HG03196 (cell line): ENCODE measurements at regions not wholly inside any gene's neighbourhood (a gene's known extent, or its start where the extent isn't known, plus 50 kb on each side); places are given as distances from the start of the nearest gene placed in this dataset.

Experiments used
- ATAC-seq: cut with Tn5 transposase; IDR thresholded peaks from one replicate; pipeline ENCODE4 v1.9.1; 2021; ENCODE audit not compliant: unreplicated experiment

DNA sequence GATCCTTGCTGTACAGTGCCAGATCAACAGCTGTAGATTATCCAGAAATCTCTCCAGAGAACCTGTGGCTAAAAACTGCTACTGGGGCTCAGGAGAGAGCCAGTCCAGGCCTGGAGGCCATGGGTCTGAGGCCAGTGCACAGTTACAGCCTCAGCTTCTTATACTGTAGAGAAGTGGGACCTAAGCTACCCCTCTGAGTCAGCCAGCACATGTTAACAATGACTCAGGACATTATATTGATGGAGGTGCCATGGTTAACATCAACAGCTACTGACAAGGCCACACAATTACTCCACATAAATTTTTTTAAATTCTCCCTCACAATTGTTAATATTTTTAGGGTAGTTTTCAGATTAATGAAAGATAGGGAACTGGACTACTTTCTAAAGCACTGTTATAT, 138.5 kb downstream of the RBM26 start:
- ATAC-seq, result no peak

DNA sequence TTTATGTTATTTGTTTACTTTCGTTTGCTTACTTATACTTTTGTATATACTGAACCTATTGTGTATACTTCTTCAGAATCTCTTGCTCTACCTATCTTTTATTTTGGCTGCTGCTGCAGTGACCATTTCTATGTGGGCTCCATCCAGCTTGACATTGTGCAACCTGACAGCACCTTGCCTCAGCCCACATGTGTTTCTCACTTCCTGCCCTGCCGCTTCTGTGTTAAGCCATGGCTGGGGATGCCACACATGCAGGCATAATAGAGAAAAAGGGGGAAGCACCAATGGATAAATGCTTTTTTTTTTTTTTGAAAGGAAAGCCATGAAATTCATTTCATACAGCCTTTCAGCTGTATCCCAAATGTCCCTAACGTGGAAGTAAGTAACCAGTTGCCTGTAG, 147.6 kb downstream of the RBM26 start:
- peak; percentile 89 for ATAC-seq

DNA sequence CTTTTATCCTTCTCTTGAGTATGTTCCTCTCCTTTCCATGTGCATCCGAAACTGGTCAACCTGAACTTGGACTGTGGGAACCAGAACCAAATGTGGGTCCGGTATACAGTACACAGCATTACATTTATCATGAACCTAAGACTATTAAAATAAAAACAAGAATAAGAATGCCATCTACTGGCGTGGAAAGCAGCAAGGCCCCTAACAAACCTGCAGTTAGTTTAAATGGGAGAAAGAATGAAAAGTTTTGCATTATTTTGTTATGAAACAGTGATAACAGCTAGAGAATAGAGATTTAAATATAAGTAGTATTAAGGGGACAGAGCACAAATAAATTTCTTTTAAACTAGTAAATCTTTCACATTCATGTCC, 159.5 kb downstream of the RBM26 start:
- ATAC-seq, result peak; percentile 45

DNA sequence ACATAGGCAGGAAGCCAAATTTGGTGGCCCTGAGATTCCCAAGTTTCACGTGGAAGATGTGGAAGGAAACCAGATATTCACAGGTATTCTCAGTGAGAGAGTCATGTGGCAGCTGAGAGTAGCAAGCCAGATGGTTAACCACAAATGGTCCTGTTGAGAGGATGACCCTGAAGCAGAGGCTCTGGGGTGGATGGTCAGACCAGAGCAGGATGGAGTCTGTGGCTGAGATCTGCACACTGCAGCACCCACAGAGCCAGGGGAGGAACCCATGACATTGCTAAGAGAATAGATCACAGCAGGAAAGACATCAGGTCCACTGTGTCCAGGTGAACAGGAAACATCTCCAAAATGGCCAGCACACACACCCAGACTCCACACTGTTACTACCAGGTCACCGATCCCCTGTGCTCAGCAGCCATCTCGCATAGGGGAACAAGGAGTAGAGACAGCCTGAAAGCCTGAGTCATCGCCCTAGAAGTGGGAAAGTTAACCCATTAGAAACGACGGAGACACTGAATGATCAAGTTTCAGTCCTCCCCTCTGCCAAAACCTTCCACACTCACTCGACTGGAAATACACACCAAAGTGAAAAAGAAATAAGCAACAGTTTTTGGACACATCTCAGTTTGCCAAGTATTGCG, 160.0 kb downstream of the RBM26 start:
- peak; percentile 51 for ATAC-seq

DNA sequence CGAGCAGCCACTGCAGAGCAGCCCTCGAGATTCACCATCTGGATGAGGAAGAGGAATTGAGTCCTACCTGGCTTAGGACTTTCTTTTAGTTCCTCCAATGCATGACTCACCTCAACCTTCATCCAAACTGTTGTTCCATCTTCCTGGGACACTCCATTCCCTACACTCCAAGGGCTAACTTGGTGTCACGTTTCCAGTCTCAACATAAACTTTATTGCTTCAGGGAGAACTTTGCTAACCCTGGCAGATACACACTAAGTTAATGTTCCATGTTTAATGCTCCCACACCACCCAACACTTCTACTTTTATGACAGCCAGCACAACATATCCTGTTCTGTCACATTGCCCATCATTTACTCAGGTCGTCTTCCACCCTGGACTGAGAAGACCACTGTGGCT, 164.4 kb downstream of the RBM26 start:
- ATAC-seq, result no peak

DNA sequence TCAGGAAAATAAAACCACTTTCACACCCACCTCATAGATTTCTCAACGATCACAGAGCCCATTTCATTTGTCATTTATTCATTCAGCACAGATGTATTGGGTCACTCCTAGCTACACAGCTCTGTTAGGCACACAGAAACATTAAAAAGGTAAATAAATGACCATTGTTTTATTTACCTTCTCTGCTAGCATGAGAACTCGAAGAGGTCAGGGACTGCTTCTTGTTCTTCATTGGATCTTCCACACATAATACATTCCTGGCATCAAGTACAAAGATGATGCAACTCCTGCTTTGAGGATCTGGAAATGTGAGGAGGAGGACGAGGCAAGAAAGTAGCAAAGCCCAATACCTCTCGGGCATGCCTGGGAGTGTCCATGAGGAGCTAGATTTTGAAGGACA, 168.1 kb downstream of the RBM26 start:
- no peak for ATAC-seq

DNA sequence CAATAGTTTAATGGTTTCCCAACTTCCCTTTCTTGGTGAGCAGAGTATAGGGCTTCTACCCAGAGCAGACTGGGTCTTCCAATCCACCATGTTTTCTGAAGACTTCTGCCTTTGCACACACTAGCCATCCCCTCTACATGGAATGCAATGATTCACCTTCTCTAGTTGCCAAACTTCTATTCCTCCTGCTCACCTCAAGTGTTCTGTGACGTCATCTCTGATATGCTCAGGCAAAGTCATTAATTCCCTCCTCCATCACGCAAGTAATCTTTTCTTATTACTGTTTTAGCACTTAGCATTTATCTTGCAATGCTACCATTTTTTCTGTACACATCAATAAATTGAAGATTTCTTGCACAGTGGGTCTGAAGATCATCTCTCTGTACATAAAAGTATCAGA, 174.2 kb downstream of the RBM26 start:
- ATAC-seq, result no peak

DNA sequence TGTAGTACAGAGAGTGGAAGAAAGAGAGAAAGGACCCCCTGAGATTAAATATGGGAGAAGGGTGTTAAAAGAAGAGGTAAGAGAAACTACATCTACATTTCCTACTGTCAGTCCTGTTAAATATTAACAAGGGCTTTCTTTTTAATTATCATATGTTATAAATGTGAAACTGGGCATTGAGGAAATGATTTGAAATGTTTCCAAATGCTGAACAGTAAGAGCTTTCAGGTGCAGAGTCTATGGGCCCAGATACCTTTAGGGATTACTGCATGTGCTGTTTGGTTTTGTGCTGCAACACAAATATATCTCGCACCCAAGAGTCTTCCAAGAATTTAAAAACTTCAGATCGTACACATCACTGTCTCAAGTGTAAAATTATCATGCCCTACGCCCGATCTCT, 176.3 kb downstream of the RBM26 start:
- no peak for ATAC-seq

DNA sequence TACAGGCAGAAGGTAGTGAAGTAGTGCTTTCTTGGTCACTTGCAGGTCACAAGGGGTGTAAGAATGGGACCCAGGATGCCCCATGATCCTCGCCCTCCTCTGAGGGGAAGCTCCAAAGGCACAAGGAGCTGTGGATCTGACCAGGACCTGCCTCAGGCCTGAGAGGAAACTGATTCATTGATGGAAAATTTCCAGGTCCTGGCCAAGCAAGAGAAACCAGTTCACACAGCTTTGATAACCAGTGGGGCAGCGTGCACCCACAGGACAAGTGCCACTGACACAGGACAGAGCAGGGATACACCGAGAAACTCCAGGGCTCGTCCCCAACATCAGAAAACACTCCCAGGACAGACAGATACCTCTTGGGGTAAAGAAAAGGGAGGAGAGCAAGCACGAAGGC, 177.1 kb downstream of the RBM26 start:
- no peak for ATAC-seq

DNA sequence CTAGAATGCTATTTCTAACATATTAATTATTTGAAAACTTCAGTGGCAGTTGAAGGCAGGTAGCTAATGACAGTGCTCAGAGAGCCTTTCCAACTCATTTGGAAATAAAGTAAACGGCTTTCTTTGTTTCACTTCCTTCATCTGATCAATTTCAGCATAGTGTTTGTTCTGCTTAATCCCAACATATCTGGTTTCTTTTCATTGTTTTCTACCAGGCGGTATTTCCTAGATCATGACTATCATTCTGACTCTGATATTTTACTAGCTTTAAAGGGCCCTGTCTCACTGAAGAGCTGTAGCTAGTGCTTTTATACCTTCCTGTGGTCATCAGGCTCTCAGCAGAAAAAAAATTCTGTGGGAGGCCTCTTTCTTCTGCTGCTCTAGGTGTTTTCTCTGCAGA, 178.6 kb downstream of the RBM26 start:
- peak; percentile 67 for ATAC-seq

DNA sequence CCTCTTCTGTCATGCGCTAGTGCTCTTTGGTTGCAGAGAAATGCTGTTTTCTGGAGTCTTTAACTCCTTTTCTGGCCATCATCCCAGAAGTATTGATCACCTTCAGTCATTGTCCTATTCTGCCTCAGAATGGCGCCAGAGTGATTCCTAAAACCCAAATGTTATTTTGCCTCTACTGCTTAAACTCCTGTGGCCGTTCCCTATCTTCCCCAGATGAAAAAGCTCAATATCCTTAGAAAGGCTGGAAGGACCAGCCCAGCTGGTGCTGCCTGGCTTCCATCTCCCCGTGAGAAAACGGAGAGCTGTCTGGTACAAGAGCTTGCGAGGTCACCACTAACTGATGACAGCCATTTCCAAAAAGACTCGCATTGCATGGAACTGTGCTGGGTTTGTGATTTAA, 179.1 kb downstream of the RBM26 start:
- ATAC-seq, result peak; percentile 11

DNA sequence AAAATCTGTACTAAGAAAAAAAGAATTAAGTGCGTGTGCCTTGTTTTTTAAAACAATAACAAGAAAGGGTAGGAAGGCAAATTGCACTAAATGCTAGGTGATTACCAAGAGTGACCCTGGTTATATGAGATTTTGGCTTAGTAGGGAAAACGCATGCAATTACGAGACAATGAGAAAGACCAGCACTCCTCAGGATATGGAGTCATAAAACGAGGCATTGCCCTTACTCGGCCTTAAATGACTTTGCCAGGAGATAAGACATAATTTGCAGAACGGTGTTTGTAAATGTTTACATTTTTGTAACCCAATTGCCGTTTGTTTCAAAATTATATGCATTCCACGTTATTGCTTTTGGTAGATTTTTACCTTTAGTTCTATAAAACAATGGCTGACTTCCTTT, 179.8 kb downstream of the RBM26 start:
- no peak for ATAC-seq

DNA sequence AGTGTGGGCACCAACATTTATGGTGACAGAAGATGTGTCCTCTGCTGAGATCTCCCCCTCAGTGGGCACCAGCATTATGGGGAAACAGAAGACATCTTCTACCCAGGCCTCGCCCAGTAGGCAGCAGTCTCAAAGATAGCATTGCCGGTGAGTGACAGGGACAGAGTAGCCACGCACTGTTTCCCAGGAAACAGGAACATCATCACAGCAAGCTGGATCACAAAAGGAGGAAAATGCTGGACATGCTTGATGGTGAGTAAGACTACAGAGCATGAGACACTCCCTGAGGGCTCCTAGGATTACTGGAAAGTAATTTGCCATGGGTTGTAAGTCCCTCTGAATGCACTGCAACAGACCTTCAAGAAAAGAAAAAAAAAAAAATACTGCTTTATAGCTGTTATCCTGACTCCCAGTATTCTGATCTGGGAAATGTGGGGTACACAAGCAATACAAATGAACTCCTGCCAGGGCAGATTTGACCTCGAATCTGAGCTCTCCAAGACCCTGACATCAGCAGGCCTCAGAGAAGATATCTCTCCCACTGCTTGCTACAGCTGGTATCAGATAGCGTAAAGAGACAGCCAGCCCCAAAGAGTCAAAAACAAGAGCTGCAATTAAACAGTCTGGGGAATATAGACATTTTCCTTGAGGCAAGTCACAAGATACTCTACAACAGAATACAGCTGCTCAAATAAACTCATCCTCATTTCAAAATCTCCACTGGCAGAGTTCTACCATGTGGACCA, 180.4 kb downstream of the RBM26 start:
- ATAC-seq, result no peak

DNA sequence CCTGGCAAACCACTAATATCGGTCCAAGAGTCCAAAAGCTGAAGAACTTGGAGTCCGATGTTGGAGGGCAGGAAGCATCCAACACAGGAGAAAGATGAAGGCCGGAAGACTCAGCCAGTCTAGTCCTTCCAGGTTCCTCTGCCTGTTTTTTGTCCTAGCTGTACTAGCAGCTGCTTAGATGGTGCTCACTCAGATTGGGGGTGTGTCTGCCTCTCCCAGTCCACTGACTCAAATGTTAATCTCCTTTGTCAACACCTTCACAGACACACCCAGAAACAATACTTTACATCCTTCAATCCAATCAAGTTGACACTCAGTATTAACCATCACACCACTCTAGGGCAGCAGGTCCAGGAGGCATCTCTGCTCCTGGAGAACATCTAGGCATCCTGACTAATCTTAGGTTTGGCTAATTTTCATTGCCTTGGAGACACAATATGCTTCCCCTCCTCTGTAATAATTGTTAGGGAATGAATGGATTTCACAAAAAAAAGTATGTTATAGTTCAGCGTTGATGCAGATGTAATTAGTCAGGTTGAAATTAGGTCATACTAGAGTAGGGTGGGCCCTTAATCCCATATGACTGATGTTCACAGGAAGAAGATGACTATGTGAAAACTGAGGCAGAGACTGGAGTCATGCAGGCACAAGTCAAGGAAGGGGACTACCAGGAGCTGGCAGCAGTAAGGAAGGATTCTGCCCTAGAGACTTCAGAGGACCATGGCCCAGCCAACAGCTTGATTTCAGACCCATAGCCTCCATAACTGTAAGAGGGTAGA, 183.4 kb downstream of the RBM26 start:
- ATAC-seq, result no peak

DNA sequence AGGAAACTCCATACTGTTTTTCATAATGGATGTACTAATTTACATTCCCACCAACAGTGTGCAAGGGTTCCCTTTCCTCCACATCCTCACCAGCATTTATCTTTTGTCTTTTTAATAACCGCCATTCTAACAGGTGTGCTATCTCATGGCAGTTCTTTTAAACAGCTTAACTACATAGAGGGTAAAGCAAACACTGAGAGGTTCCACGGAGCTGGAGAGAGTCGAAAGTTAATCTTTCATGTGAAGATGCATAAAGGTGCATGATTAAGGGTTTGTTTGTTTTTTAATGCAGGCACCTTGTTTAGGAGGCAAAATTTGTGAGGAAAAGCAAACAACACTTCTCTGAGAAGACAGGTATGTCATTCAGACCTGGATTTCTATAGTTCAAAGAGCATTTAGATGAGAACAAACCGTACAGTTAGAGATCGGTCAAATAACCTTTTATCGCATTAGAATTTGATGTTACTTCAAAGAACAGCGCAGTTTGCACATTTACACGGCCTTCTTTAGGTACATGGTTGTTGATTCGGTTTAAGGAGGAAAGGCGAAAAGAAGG, 193.9 kb downstream of the RBM26 start:
- ATAC-seq, result no peak

DNA sequence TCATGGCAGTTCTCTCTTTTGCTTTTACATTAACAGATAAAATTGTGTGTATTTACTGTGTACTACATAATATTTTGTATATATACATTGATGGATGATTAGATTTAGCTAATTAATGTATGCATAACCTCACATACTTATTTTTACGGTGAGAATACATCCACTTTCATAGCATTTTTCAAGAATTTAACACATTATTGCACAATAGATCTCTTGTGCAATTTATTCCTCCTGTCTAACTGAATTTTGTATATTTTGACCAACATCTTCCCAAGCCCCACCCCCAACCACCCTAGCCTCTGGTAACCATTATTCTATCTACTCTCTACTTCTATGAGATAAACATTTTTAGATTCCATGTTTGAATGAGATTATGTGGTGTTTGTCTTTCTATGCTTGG, 194.7 kb downstream of the RBM26 start:
- ATAC-seq, result no peak

DNA sequence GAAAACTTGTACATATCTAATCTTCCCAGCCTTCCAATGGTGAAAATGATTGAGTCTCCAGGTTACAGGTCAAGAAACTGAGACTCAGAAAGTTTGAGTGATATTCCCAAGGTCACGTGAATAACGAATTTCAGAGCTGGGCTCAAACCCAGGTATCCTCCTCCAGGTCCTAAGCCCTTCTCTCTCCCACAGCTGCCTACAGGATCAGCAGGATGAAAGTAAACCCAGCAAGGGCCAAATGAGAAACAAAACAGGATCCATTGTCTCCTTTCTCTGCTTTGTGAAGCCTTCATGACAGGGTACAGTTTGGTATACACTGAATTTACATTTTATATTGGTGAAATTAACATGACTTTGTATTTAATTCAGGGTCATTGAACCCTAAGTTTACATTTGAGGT, 208.1 kb downstream of the RBM26 start:
- ATAC-seq, result no peak

DNA sequence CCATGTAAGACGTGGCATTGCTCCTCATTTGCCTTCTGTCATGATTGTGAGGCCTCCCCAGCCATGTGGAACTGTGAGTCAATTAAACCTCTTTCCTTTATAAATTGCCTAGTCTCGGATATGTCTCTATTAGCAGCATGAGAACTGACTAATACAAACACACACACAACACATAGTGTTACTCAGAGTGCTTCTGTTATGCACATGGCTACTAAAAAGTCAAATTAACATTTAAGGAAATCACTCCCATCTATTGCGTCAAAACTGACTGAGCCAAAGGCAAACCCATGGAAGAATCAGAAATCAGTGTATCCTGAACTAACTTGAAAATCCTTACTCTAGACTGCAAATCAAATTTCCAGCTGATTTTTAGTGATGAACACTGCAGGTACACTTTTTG, 209.2 kb downstream of the RBM26 start:
- ATAC-seq, result no peak

DNA sequence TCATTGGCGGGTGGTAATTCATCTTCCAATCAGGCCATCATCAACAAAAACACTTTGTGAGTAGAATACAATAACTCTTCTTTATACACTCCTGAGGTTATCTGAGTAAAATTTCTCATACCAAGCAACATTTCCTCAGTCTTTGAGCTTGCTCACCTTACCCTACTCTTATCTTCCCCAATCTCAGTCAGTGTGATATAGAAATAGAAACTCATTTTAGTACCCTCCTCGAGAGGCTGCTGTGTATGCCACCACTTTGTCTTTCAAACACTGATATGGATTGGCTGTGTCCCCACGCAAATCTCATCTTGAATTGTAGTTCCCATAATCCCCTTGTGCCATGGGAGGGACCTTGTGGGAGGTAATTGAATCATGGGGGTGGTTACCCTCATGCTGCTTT, 209.7 kb downstream of the RBM26 start:
- ATAC-seq, result no peak

DNA sequence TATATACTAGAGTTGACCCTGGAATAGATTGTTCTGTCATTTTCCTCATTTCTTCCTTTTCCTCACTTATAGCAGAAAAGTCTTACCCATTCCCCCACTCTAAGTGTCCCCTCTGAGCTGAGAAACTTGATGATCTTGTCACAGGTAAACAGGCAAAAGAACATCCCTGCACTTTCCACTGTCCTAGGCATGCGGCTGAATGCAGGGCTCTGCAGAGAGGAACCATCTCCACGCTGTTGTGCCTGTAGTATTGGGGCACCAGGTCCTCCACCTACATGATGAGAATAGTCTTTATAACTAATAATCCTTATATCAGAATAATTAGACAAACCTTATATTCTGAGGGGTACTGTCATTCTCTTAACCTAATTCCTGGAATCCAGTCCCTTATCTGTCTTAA, 211.3 kb downstream of the RBM26 start:
- ATAC-seq, result peak; percentile 28

DNA sequence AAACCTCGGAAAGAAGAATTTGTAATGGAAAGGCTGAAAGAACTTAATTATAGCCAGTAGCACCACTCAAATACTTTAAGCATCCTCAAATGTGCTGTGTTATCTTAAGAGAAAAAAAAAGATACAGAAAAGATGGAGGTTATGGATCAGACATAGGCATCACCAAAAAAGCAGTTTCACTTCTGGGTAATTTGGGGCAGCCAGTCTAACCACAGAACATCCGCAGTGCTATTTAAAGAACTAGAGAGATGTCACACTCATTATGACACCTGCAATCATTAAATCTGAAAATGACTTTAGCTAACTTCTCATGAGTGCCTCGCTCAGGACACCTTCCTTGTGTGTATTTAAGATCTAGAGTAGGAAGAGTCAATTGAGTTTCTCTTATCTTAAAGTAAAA, 211.8 kb downstream of the RBM26 start:
- peak; percentile 95 for ATAC-seq

DNA sequence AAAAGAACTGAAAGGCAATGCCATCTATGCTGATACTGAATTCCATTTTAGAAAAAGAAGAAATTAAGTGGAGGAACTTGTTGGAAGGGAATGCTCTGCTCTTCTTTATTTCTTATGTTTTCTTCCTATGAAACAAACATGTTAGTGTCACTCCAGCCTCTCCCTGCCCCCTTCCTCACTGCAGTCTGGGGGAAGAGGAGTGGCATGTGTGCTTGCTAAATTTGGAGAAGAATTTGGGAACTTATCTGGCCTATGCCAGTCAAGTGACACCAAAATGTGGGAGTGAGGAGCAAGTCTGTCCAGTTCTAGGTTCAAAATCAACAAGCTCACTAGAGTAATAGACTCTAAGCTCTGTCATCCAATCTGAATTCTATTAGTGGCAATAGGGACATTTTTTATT, 214.6 kb downstream of the RBM26 start:
- no peak for ATAC-seq
